OCI-LY3 (cell line): ENCODE measurements at regions not wholly inside any gene's neighbourhood (a gene's known extent, or its start where the extent isn't known, plus 50 kb on each side); places are given as distances from the start of the nearest gene placed in this dataset.

Source experiments
- EZH2phosphoT487 ChIP-seq: fragments of 200-600 bp; shearing (Covaris generic); IDR thresholded peaks from 2 replicates; pipeline ENCODE4 v1.6.1; 2018; ENCODE audit warnings: antibody characterized with exemption, mixed run types, low read depth
- TF ChIP-seq, protein P1 (sequence below): fragments of 200-600, 300-600 bp; sonication (generic); IDR thresholded peaks from 2 replicates; pipeline ENCODE4 v1.5.1; 2014; ENCODE audit warnings: antibody characterized with exemption, low read length, low read depth

DNA sequence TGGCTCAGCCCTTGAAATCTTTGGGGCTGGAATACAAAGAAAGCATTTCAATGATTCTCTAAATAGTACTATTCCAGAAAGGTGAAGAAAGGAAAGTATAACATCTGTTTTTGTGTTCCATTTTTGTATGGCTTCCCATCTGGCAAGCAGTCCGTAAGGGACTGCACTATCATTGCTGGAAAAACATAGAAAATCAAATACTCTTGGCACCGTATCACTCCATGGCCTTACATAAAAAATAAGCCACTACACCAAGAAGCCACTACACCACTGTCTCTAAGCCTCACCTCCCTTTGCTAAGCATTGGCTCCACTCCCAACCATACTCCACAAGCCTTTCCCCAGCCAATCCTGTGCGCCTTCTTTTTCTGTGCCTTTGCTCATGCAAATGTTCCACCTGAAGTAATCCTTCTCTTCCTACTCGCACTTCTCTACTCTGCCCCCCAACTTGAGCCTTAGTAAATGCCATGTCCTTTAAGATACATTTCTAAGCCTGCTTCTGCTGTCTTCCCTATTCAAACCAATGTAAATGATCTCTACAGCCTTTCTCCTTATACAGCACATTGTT lies 454.6 kb upstream of the TUSC1 start:
- TF ChIP-seq, protein P1, sequence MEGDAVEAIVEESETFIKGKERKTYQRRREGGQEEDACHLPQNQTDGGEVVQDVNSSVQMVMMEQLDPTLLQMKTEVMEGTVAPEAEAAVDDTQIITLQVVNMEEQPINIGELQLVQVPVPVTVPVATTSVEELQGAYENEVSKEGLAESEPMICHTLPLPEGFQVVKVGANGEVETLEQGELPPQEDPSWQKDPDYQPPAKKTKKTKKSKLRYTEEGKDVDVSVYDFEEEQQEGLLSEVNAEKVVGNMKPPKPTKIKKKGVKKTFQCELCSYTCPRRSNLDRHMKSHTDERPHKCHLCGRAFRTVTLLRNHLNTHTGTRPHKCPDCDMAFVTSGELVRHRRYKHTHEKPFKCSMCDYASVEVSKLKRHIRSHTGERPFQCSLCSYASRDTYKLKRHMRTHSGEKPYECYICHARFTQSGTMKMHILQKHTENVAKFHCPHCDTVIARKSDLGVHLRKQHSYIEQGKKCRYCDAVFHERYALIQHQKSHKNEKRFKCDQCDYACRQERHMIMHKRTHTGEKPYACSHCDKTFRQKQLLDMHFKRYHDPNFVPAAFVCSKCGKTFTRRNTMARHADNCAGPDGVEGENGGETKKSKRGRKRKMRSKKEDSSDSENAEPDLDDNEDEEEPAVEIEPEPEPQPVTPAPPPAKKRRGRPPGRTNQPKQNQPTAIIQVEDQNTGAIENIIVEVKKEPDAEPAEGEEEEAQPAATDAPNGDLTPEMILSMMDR, result no peak
- no peak for TF ChIP-seq EZH2phosphoT487
